ENCODE measurements at regions not wholly inside any gene's neighbourhood (a gene's known extent, or its start where the extent isn't known, plus 50 kb on each side); places are given as distances from the start of the nearest gene placed in this dataset.

GRCh38 chr6:43912116-43912577 is 142.1 kb downstream of the VEGFA start:
- TF ChIP-seq EZH2 (IDR thresholded peaks at IDR 0.05; ENCODE audit: borderline replicate concordance, low read length), result no peak
- TF ChIP-seq, protein P1, sequence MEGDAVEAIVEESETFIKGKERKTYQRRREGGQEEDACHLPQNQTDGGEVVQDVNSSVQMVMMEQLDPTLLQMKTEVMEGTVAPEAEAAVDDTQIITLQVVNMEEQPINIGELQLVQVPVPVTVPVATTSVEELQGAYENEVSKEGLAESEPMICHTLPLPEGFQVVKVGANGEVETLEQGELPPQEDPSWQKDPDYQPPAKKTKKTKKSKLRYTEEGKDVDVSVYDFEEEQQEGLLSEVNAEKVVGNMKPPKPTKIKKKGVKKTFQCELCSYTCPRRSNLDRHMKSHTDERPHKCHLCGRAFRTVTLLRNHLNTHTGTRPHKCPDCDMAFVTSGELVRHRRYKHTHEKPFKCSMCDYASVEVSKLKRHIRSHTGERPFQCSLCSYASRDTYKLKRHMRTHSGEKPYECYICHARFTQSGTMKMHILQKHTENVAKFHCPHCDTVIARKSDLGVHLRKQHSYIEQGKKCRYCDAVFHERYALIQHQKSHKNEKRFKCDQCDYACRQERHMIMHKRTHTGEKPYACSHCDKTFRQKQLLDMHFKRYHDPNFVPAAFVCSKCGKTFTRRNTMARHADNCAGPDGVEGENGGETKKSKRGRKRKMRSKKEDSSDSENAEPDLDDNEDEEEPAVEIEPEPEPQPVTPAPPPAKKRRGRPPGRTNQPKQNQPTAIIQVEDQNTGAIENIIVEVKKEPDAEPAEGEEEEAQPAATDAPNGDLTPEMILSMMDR (conservative IDR thresholded peaks at IDR 0.05 in 1 of 2, IDR thresholded peaks at IDR 0.05 in 1 of 2; ENCODE audit: extremely low read depth in 1 of 2, insufficient read depth in 1 of 2, low read depth in 1 of 2, low read length in 2 of 2), result no peak
